Neuronal stem cell (in vitro differentiated cells): ENCODE measurements at regions not wholly inside any gene's neighbourhood (a gene's known extent, or its start where the extent isn't known, plus 50 kb on each side); places are given as distances from the start of the nearest gene placed in this dataset.
"Not testable (repeated sequence)": the region's sequence is repeated elsewhere in the genome, so short reads cannot be mapped to it uniquely, and the experiment has no call there.

Source experiments
- DNase-seq: peaks from one replicate; pipeline ENCODE4 v3.0.0-alpha.2; 2013; ENCODE audit warnings: low spot score
- H2AFZ ChIP-seq: one replicate; pipeline ENCODE4 v1.6.1; 2013; ENCODE audit warnings: mild to moderate bottlenecking, low read length, inconsistent platforms
- H2AK5ac ChIP-seq: 2 replicates; pipeline ENCODE4 v1.6.1; 2013; ENCODE audit warnings: low read depth, mild to moderate bottlenecking, inconsistent platforms, low read length, moderate library complexity, mixed read lengths
- H2BK120ac ChIP-seq: 2 replicates; pipeline ENCODE4 v1.6.1; 2013; ENCODE audit warnings: low read depth, mild to moderate bottlenecking, inconsistent platforms, low read length, moderate library complexity, mixed read lengths
- H2BK12ac ChIP-seq: one replicate; pipeline ENCODE4 v1.6.1; 2013; ENCODE audit warnings: low read length, inconsistent platforms
- H2BK15ac ChIP-seq: 2 replicates; pipeline ENCODE4 v1.6.1; 2013; ENCODE audit warnings: mild to moderate bottlenecking, low read length, inconsistent platforms, mixed read lengths
- H2BK5ac ChIP-seq: one replicate; pipeline ENCODE4 v1.6.1; 2013; ENCODE audit warnings: inconsistent platforms, mild to moderate bottlenecking, low read length, moderate library complexity
- H3K14ac ChIP-seq: one replicate; pipeline ENCODE4 v1.6.1; 2013; ENCODE audit warnings: low read length, inconsistent platforms
- H3K18ac ChIP-seq: 2 replicates; pipeline ENCODE4 v1.6.1; 2013; ENCODE audit warnings: low read length, inconsistent platforms
- H3K23ac ChIP-seq: 2 replicates; pipeline ENCODE4 v1.6.1; 2013; ENCODE audit warnings: low read depth, mild to moderate bottlenecking, mixed read lengths, low read length, inconsistent platforms; ENCODE audit not compliant: poor library complexity
- H3K27ac ChIP-seq: replicated peaks from 3 replicates; pipeline ENCODE4 v1.5.1; 2013; ENCODE audit warnings: low read length, inconsistent platforms
- H3K27me3 ChIP-seq, 3 experiments: 2 replicates each; pipeline ENCODE4 v1.6.1; 2013; ENCODE audit warnings: low read length in 3 of 3, mild to moderate bottlenecking in 2 of 3, inconsistent platforms in 1 of 3, low read depth in 1 of 3, mixed read lengths in 1 of 3, moderate library complexity in 1 of 3; ENCODE audit not compliant: control insufficient read depth in 3 of 3, insufficient read depth in 3 of 3
- H3K36me3 ChIP-seq, 2 donors: replicated peaks in 1 of 2; 2 replicates each; pipeline ENCODE4 v1.6.1; 2013; ENCODE audit warnings: low read length in 2 of 2; ENCODE audit not compliant: control insufficient read depth in 2 of 2, insufficient read depth in 2 of 2
- H3K4ac ChIP-seq: 2 replicates; pipeline ENCODE4 v1.6.1; 2013; ENCODE audit warnings: inconsistent platforms, mild to moderate bottlenecking, low read length, moderate library complexity
- H3K4me1 ChIP-seq, 2 donors: 1 replicate in 1 of 2; 2 replicates in 1 of 2; pipeline ENCODE4 v1.6.1; 2013; ENCODE audit warnings: low read length in 2 of 2, low read depth in 1 of 2; ENCODE audit not compliant: control insufficient read depth in 2 of 2, insufficient read depth in 1 of 2
- H3K4me2 ChIP-seq: one replicate; pipeline ENCODE4 v1.6.1; 2013; ENCODE audit warnings: mild to moderate bottlenecking, low read length, inconsistent platforms; ENCODE audit not compliant: insufficient read depth, poor library complexity, severe bottlenecking
- H3K4me3 ChIP-seq, 2 donors: 2 replicates each; pipeline ENCODE4 v1.5.1; 2013; ENCODE audit warnings: low read length in 2 of 2, mild to moderate bottlenecking in 2 of 2, inconsistent platforms in 1 of 2, moderate library complexity in 1 of 2
- H3K79me1 ChIP-seq: one replicate; pipeline ENCODE4 v1.6.1; 2013; ENCODE audit warnings: low read depth, mild to moderate bottlenecking, inconsistent platforms, low read length, moderate library complexity
- H3K9ac ChIP-seq: one replicate; pipeline ENCODE4 v1.6.1; 2013; ENCODE audit warnings: mild to moderate bottlenecking, low read depth, low read length, inconsistent platforms; ENCODE audit not compliant: poor library complexity
- H3K9me3 ChIP-seq, 2 donors: replicated peaks in 1 of 2; 2 replicates each; pipeline versions ENCODE3 to v1.6.1; 2013; ENCODE audit warnings: low read length in 2 of 2, mild to moderate bottlenecking in 2 of 2, inconsistent platforms in 1 of 2, low read depth in 1 of 2, mixed read lengths in 1 of 2, moderate library complexity in 1 of 2; ENCODE audit not compliant: control insufficient read depth in 2 of 2, insufficient read depth in 1 of 2
- H4K8ac ChIP-seq: one replicate; pipeline ENCODE4 v1.6.1; 2013; ENCODE audit warnings: low read depth, mild to moderate bottlenecking, inconsistent platforms, low read length, moderate library complexity
- H4K91ac ChIP-seq: one replicate; pipeline ENCODE4 v1.6.1; 2013; ENCODE audit warnings: low read length, low read depth, mild to moderate bottlenecking, inconsistent platforms; ENCODE audit not compliant: poor library complexity
- WGBS, 2 donors: extraction: QIAGEN DNeasy Blood & Tissue Kit; methylation state at CpG; one replicate each; pipeline ENCODE4 v1.1.7; 2013; ENCODE audit warnings: missing lambda C conversion rate in 2 of 2, mixed read lengths in 1 of 2; ENCODE audit not compliant: insufficient read length in 2 of 2, insufficient replicate concordance in 1 of 2; ENCODE audit errors: extremely low coverage in 2 of 2; 5-methylcytosine and 5-hydroxymethylcytosine counted together

- H4K8ac ChIP-seq, H2BK12ac ChIP-seq, H3K4me2 ChIP-seq, H3K4me3 ChIP-seq, H2BK120ac ChIP-seq, H3K27ac ChIP-seq, H3K9me3 ChIP-seq, H2AFZ ChIP-seq, H3K18ac ChIP-seq, H4K91ac ChIP-seq, H2BK15ac ChIP-seq, DNase-seq, H3K4ac ChIP-seq, H2BK5ac ChIP-seq, H3K4me1 ChIP-seq, H3K79me1 ChIP-seq, H3K27me3 ChIP-seq, H3K36me3 ChIP-seq, H3K9ac ChIP-seq, H2AK5ac ChIP-seq, H3K14ac ChIP-seq, H3K23ac ChIP-seq: not testable (repeated sequence)
- WGBS, 2 donors: no CpG with 5 or more reads among the region's 2 CpGs
Observed at GRCh38 chr12:71270794-71271193, 113.0 kb upstream of the TSPAN8 start.

- Histone ChIP-seq H3K4me3 (no peak overlapping the region), H2BK120ac (no peak overlapping the region), H3K27me3 (no peaks in the 10 kb centered on the region), H3K4ac (no peak overlapping the region), H3K9me3 (no peaks in the 10 kb centered on the region), H2AFZ (no peak overlapping the region), H3K18ac (no peak overlapping the region), H3K79me1 (no peaks in the 10 kb centered on the region), H2BK5ac (no peak overlapping the region), H3K14ac (no peak overlapping the region), H3K9ac (no peak overlapping the region), H4K91ac (no peak overlapping the region), H3K27ac (no peak overlapping the region), H3K23ac (no peak overlapping the region), H3K36me3 (no peaks in the 10 kb centered on the region), H3K4me1 (no peaks in the 10 kb centered on the region), H3K4me2 (no peak overlapping the region), H2BK12ac (no peak overlapping the region), H4K8ac (no peak overlapping the region), H2AK5ac (no peak overlapping the region), H2BK15ac (no peak overlapping the region)
- WGBS, 2 donors: no CpG with 5 or more reads among the region's 5 CpGs
- DNase-seq: no peak
Observed at GRCh38 chr12:71270057-71270456, 112.3 kb upstream of the TSPAN8 start.

- no peak overlapping the region for H2AFZ ChIP-seq
- no CpG with 5 or more reads among the region's 2 CpGs for WGBS, 2 donors
- no peak for DNase-seq
- no peak overlapping the region for H3K4ac ChIP-seq
- H2BK120ac ChIP-seq: no peak overlapping the region
- no peak overlapping the region for H3K14ac ChIP-seq
- H2BK15ac ChIP-seq: no peak overlapping the region
- H3K27ac ChIP-seq: no peak overlapping the region
- H3K4me3 ChIP-seq: no peak overlapping the region
- H4K91ac ChIP-seq: no peak overlapping the region
- H3K4me2 ChIP-seq: no peak overlapping the region
- H2BK12ac ChIP-seq: no peak overlapping the region
- no peaks in the 10 kb centered on the region for H3K4me1 ChIP-seq
- H3K23ac ChIP-seq: no peak overlapping the region
- H3K27me3 ChIP-seq: no peaks in the 10 kb centered on the region
- no peak overlapping the region for H4K8ac ChIP-seq
- H2AK5ac ChIP-seq: no peak overlapping the region
- H2BK5ac ChIP-seq: no peak overlapping the region
- H3K36me3 ChIP-seq: no peaks in the 10 kb centered on the region
- no peak overlapping the region for H3K18ac ChIP-seq
- no peak overlapping the region for H3K9ac ChIP-seq
- no peaks in the 10 kb centered on the region for H3K9me3 ChIP-seq
- no peaks in the 10 kb centered on the region for H3K79me1 ChIP-seq
Observed at GRCh38 chr12:71269281-71269598, 111.4 kb upstream of the TSPAN8 start.

GRCh38 chr12:71268598-71269280 is 110.9 kb upstream of the TSPAN8 start:
- Histone ChIP-seq H3K14ac (no peak overlapping the region), H3K4ac (no peak overlapping the region), H3K27ac (no peak overlapping the region), H2AFZ (no peak overlapping the region), H3K79me1 (no peaks in the 10 kb centered on the region), H3K36me3 (no peaks in the 10 kb centered on the region), H3K4me1 (no peaks in the 10 kb centered on the region), H2BK12ac (no peak overlapping the region), H2AK5ac (no peak overlapping the region), H4K8ac (no peak overlapping the region), H2BK5ac (no peak overlapping the region), H2BK15ac (no peak overlapping the region), H4K91ac (no peak overlapping the region), H3K27me3 (no peaks in the 10 kb centered on the region), H3K4me2 (no peak overlapping the region), H3K18ac (no peak overlapping the region), H3K9me3 (no peaks in the 10 kb centered on the region), H3K4me3 (no peak overlapping the region), H2BK120ac (no peak overlapping the region), H3K9ac (no peak overlapping the region), H3K23ac (no peak overlapping the region)
- DNase-seq: no peak
- WGBS, 2 donors: no CpG with 5 or more reads among the region's 1 CpG
